Neuron (in vitro differentiated cells): ENCODE measurements at regions not wholly inside any gene's neighbourhood (a gene's known extent, or its start where the extent isn't known, plus 50 kb on each side); places are given as distances from the start of the nearest gene placed in this dataset.

Experiments used
- H2AFZ ChIP-seq: one replicate; pipeline ENCODE4 v1.6.1; 2013; ENCODE audit warnings: low read depth, mild to moderate bottlenecking, inconsistent platforms, low read length, moderate library complexity
- H3K27me3 ChIP-seq: one replicate; pipeline ENCODE4 v1.6.1; 2013; ENCODE audit warnings: low read length; ENCODE audit not compliant: insufficient read depth
- H3K36me3 ChIP-seq: one replicate; pipeline ENCODE4 v1.6.1; 2013; ENCODE audit warnings: low read length; ENCODE audit not compliant: insufficient read depth
- H3K4me1 ChIP-seq: one replicate; pipeline ENCODE4 v1.6.1; 2013; ENCODE audit warnings: low read length; ENCODE audit not compliant: insufficient read depth
- H3K4me3 ChIP-seq: 2 replicates; pipeline ENCODE4 v1.5.1; 2013; ENCODE audit warnings: mild to moderate bottlenecking, low read length, moderate library complexity
- H3K9me3 ChIP-seq: one replicate; pipeline ENCODE4 v1.6.1; 2013; ENCODE audit warnings: low read length

- Histone ChIP-seq H3K9me3 (peaks cover 4% of the 10 kb centered on the region), H3K4me3 (no peak overlapping the region), H3K27me3 (no peaks in the 10 kb centered on the region), H2AFZ (no peak overlapping the region), H3K36me3 (peaks cover 4% of the 10 kb centered on the region), H3K4me1 (no peaks in the 10 kb centered on the region)
Measured at GRCh38 chr21:16476056-16476825, 746.5 kb downstream of the USP25 start.

- Histone ChIP-seq H3K36me3 (no peaks in the 10 kb centered on the region), H3K9me3 (no peaks in the 10 kb centered on the region), H3K27me3 (no peaks in the 10 kb centered on the region), H3K4me1 (no peaks in the 10 kb centered on the region), H2AFZ (no peak overlapping the region), H3K4me3 (no peak overlapping the region)
Measured at GRCh38 chr21:16488042-16488441, 758.3 kb downstream of the USP25 start.

DNA sequence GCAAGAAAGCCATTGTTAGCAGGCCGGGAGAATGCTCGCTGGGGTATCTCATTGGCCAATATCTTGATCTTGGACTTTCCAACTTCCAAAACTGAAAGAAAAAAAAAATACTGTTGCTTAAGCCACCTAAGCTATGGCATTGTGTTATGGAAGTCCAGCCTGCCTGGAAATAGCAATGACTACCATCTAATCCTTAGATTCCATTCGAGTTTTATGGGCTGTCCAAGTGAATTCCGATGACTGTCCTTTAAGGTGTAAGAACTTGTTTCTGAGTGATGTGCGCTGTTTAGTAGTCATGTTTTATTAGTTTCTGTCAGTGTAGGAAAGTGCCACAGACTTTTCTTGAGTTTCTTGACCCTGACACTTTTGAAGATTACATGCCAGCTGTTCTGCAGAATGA lies 762.6 kb downstream of the USP25 start:
- Histone ChIP-seq H3K9me3 (no peaks in the 10 kb centered on the region), H3K4me1 (no peaks in the 10 kb centered on the region), H3K4me3 (no peak overlapping the region), H3K27me3 (no peaks in the 10 kb centered on the region), H3K36me3 (peaks cover 3% of the 10 kb centered on the region), H2AFZ (no peak overlapping the region)

DNA sequence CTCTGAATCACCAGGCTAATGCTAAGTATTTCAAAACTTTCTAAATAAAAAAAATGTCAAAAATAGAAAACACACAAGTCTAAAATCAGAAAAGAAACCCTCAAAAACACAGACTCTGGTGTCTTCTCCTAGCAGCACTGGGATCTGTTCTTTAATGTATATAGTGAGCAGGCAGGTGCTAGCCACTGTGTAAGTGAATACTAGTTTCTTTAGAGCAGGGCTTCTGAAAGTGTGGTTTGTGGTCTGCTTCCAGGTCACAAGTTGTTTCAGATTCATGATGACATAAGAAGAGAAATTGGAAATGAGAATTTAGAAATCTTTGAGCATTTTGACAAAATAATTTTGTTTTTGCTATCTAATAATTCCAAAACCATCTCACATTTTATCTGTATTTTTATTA lies 763.1 kb downstream of the USP25 start:
- Histone ChIP-seq H3K4me3 (no peak overlapping the region), H3K9me3 (no peaks in the 10 kb centered on the region), H2AFZ (no peak overlapping the region), H3K27me3 (no peaks in the 10 kb centered on the region), H3K36me3 (peaks cover 3% of the 10 kb centered on the region), H3K4me1 (no peaks in the 10 kb centered on the region)

DNA sequence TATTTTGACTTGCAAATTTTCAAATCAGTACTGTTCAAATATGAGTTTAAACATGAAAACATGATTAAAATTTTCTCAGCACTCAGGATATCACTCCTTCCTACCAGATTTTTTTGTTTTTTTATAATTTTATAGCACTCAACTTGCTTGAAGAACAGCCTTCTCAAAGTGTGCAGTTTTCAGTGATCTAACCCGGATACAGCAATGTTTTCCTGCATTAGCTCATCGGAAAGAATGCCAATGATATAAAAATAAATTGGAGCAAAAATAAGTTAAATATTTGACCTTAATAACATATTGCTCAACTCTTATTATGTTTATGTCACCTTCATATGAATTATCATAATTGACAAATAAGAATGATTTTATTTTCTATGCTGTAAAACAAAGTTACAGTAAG lies 766.8 kb downstream of the USP25 start:
- Histone ChIP-seq H3K4me1 (peaks cover 11% of the 10 kb centered on the region), H3K36me3 (peaks cover 3% of the 10 kb centered on the region), H3K4me3 (no peak overlapping the region), H2AFZ (no peak overlapping the region), H3K9me3 (no peaks in the 10 kb centered on the region), H3K27me3 (no peaks in the 10 kb centered on the region)

- H2AFZ ChIP-seq, result no peak overlapping the region
- H3K9me3 ChIP-seq, result no peaks in the 10 kb centered on the region
- peaks cover 11% of the 10 kb centered on the region for H3K4me1 ChIP-seq
- no peak overlapping the region for H3K4me3 ChIP-seq
- H3K36me3 ChIP-seq, result no peaks in the 10 kb centered on the region
- no peaks in the 10 kb centered on the region for H3K27me3 ChIP-seq
Measured at GRCh38 chr21:16500271-16500670, 770.5 kb downstream of the USP25 start.

GRCh38 chr21:16502273-16502672 lies 772.5 kb downstream of the USP25 start:
- Histone ChIP-seq H3K9me3 (no peaks in the 10 kb centered on the region), H3K4me3 (no peak overlapping the region), H3K4me1 (peaks cover 11% of the 10 kb centered on the region), H2AFZ (no peak overlapping the region), H3K36me3 (no peaks in the 10 kb centered on the region), H3K27me3 (no peaks in the 10 kb centered on the region)

GRCh38 chr21:16502897-16503296 lies 773.1 kb downstream of the USP25 start:
- no peak overlapping the region for H2AFZ ChIP-seq
- no peaks in the 10 kb centered on the region for H3K27me3 ChIP-seq
- H3K4me3 ChIP-seq, result no peak overlapping the region
- H3K9me3 ChIP-seq, result no peaks in the 10 kb centered on the region
- peaks cover 11% of the 10 kb centered on the region for H3K4me1 ChIP-seq
- H3K36me3 ChIP-seq, result no peaks in the 10 kb centered on the region

- H3K27me3 ChIP-seq, result no peaks in the 10 kb centered on the region
- H3K36me3 ChIP-seq, result no peaks in the 10 kb centered on the region
- no peaks in the 10 kb centered on the region for H3K9me3 ChIP-seq
- H3K4me1 ChIP-seq, result peaks cover 11% of the 10 kb centered on the region
- no peak overlapping the region for H3K4me3 ChIP-seq
- H2AFZ ChIP-seq, result no peak overlapping the region
Measured at GRCh38 chr21:16504281-16504680, 774.5 kb downstream of the USP25 start.

DNA sequence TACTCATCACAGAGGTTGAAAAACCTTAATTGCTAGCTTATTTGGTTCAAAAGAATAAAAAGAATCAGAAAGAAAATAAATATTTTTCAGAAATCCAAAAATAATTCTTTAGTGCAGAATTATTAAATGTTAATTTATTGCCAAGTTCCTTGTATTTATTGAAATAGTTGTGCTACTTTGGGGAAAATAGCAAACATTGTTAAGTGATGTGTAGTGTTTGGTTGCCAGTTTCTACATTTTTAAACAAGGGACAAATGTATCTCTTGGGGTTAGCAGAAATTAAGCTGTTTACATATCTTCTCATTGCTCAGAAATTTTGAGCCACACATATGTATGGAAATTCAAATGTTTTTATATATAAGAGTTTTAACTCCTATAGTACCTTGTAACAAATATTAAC lies 775.0 kb downstream of the USP25 start:
- Histone ChIP-seq H2AFZ (no peak overlapping the region), H3K4me1 (peaks cover 10% of the 10 kb centered on the region), H3K4me3 (no peak overlapping the region), H3K9me3 (no peaks in the 10 kb centered on the region), H3K27me3 (no peaks in the 10 kb centered on the region), H3K36me3 (no peaks in the 10 kb centered on the region)

- Histone ChIP-seq H2AFZ (no peak overlapping the region), H3K27me3 (no peaks in the 10 kb centered on the region), H3K4me3 (no peak overlapping the region), H3K9me3 (peaks cover 1% of the 10 kb centered on the region), H3K36me3 (no peaks in the 10 kb centered on the region), H3K4me1 (no peaks in the 10 kb centered on the region)
Measured at GRCh38 chr21:16509476-16509875, 779.7 kb downstream of the USP25 start.

DNA sequence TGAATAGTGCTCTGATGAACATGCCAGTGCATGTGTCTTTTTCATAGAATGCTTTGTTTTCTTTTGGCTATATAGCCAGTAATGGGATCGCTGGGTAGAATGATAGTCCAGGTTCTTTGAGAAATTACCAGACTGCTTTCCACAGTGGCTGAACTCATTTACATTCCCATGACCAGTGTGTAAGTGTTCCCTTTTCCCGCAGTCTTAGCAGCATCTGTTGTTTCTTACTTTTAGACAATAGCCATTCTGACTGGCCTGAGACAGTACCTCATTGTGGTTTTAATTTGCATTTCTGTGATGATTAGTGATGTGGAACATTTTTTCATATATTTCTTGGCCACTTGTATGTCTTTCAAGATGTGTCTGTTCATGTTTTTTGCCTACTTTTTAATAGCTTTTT lies 784.5 kb downstream of the USP25 start:
- Histone ChIP-seq H3K4me1 (no peaks in the 10 kb centered on the region), H3K27me3 (no peaks in the 10 kb centered on the region), H3K36me3 (no peaks in the 10 kb centered on the region), H3K9me3 (peaks cover 4% of the 10 kb centered on the region), H3K4me3 (no peak overlapping the region), H2AFZ (no peak overlapping the region)

DNA sequence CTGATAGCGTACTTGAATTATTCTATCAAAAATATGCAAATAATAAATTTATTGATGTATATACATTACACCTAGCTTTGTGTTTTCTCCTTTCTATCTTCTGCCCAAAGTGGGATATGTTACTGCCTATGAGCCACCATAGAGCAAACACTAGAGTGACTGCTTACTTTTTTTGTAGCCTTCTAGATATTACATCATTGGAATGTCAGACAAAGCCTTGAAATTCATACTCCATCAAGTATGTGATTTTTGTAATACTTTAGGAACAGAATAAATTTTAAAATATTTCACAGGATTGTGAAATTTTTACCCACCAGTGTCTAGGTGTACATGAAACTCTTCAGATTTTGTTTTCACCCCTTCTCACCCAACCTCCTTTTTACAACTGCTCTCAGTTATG lies 787.6 kb downstream of the USP25 start:
- H3K4me1 ChIP-seq, result no peaks in the 10 kb centered on the region
- no peak overlapping the region for H3K4me3 ChIP-seq
- no peak overlapping the region for H2AFZ ChIP-seq
- H3K9me3 ChIP-seq, result peaks cover 4% of the 10 kb centered on the region
- H3K36me3 ChIP-seq, result no peaks in the 10 kb centered on the region
- H3K27me3 ChIP-seq, result no peaks in the 10 kb centered on the region

DNA sequence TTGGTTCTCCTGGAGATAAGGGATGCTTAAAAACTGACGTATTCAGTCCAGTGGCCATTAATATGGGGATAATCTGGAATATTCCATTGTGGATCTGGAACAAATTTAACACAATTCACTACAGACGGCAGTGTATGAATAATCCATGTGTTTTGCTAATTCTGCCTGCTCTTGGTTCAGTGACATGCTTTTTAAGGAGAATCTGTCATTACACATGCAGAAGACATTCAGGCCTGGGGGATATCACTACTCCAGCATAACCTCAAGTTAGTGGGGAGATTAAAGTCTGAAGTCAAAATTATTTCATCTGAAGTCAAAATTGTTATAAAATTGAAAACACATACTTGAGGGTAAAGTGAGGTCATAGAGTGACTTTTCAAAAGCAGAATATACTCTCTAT lies 789.3 kb downstream of the USP25 start:
- H3K4me3 ChIP-seq, result no peak overlapping the region
- no peaks in the 10 kb centered on the region for H3K36me3 ChIP-seq
- no peak overlapping the region for H2AFZ ChIP-seq
- H3K9me3 ChIP-seq, result peaks cover 3% of the 10 kb centered on the region
- no peaks in the 10 kb centered on the region for H3K27me3 ChIP-seq
- no peaks in the 10 kb centered on the region for H3K4me1 ChIP-seq
